CD4-positive, alpha-beta T cell (primary cell): ENCODE measurements at regions not wholly inside any gene's neighbourhood (a gene's known extent, or its start where the extent isn't known, plus 50 kb on each side); places are given as distances from the start of the nearest gene placed in this dataset.

Experiments
- ATAC-seq: fragments of 200-7000 bp; cut with Tn5 transposase; one replicate; pipeline ENCODE4 v1.10.0; 2022; ENCODE audit warnings: mild to moderate bottlenecking; ENCODE audit not compliant: poor library complexity
- CTCF ChIA-PET: fragments of 350-600 bp; sonication (Branson Sonifier 250); formaldehyde crosslinking; loops from one replicate; lab custom pipeline; 2021; ENCODE audit warnings: antibody characterized with exemption, inconsistent platforms; lab: Charles Lee
- POLR2A ChIA-PET: fragments of 350-600 bp; sonication (Branson Sonifier 250); formaldehyde crosslinking; loops from one replicate; lab custom pipeline; 2021; ENCODE audit warnings: antibody characterized with exemption, inconsistent platforms; lab: Charles Lee
- DNase-seq, 14 experiments: peaks; one replicate each; pipeline ENCODE4 v3.0.0-alpha.2; 2013 to 2020; ENCODE audit warnings: mixed read lengths in 2 of 14
- H3K27ac ChIP-seq, 2 donors: one replicate each; pipeline versions ENCODE4 v1.5.1 to v1.7.0; 2013; ENCODE audit warnings: low read length in 2 of 2, low read depth in 1 of 2, mild to moderate bottlenecking in 1 of 2
- H3K27me3 ChIP-seq, 2 experiments: 1 replicate in 1 of 2; 2 replicates in 1 of 2; pipeline versions ENCODE4 v1.6.1 to v1.7.0; 2013; ENCODE audit warnings: low read length in 2 of 2, control low read depth in 1 of 2, mild to moderate bottlenecking in 1 of 2, moderate library complexity in 1 of 2; ENCODE audit not compliant: insufficient read depth in 2 of 2, control insufficient read depth in 1 of 2
- H3K36me3 ChIP-seq: one replicate; pipeline ENCODE4 v1.6.1; 2013; ENCODE audit warnings: low read length, control low read depth; ENCODE audit not compliant: insufficient read depth
- H3K4me1 ChIP-seq: one replicate; pipeline ENCODE4 v1.6.1; 2013; ENCODE audit warnings: low read length, control low read depth; ENCODE audit not compliant: insufficient read depth
- H3K4me3 ChIP-seq: one replicate; pipeline ENCODE4 v1.5.1; 2013; ENCODE audit warnings: mild to moderate bottlenecking, low read length, moderate library complexity
- H3K9me3 ChIP-seq, 2 experiments: 1 replicate in 1 of 2; 2 replicates in 1 of 2; pipeline versions ENCODE4 v1.6.1 to v1.7.0; 2013; ENCODE audit warnings: low read length in 2 of 2, mild to moderate bottlenecking in 2 of 2, control low read depth in 1 of 2, moderate library complexity in 1 of 2; ENCODE audit not compliant: control insufficient read depth in 1 of 2, insufficient read depth in 1 of 2
- H3K27ac Mint-ChIP-seq: one replicate; pipeline ENCODE4 v1.8.0; 2020; ENCODE audit warnings: mixed read lengths
- H3K27me3 Mint-ChIP-seq: one replicate; pipeline ENCODE4 v1.8.0; 2021; ENCODE audit warnings: mixed read lengths
- H3K36me3 Mint-ChIP-seq: one replicate; pipeline ENCODE4 v1.8.0; 2021; ENCODE audit warnings: low read depth, mixed read lengths
- H3K4me1 Mint-ChIP-seq: one replicate; pipeline ENCODE4 v1.8.0; 2021; ENCODE audit warnings: low read depth, mixed read lengths
- H3K4me3 Mint-ChIP-seq: one replicate; pipeline ENCODE4 v1.8.0; 2020; ENCODE audit warnings: mild to moderate bottlenecking, mixed read lengths
- H3K9me3 Mint-ChIP-seq: one replicate; pipeline ENCODE4 v1.8.0; 2020; ENCODE audit warnings: mixed read lengths
- intact Hi-C, 2 experiments: fragments of 100-400 bp; cut with DNase I in 1 of 2; cut with micrococcal nuclease in 1 of 2; formaldehyde crosslinking; loops; one replicate each; pipeline versions ENCODE4 v1.15.1 to v1.9.0; 2023 to 2025; cut with DNase I, micrococcal nuclease
- TF ChIP-seq, protein P1 (sequence below): fragments of 200-600 bp; IDR thresholded peaks from one replicate; pipeline ENCODE4 v1.8.0; 2022; ENCODE audit warnings: antibody characterized with exemption, mild to moderate bottlenecking

- no peak for DNase-seq
- CTCF ChIA-PET: no interaction called here
- POLR2A ChIA-PET: no interaction called here
- Mint-ChIP-seq H3K9me3 (peaks cover 2% of the 10 kb centered on the region), H3K36me3 (no peaks in the 10 kb centered on the region), H3K4me3 (no peak overlapping the region), H3K27me3 (peaks cover 10% of the 10 kb centered on the region), H3K27ac (no peak overlapping the region), H3K4me1 (no peaks in the 10 kb centered on the region)
- Histone ChIP-seq H3K27me3 (peaks cover 0 to 5% of the 10 kb centered on the region in 2 experiments), H3K4me1 (no peaks in the 10 kb centered on the region), H3K4me3 (no peak overlapping the region), H3K36me3 (no peaks in the 10 kb centered on the region), H3K9me3 (peaks cover 0 to 7% of the 10 kb centered on the region in 2 experiments), H3K27ac (no peak overlapping the region)
- TF ChIP-seq, protein P1, sequence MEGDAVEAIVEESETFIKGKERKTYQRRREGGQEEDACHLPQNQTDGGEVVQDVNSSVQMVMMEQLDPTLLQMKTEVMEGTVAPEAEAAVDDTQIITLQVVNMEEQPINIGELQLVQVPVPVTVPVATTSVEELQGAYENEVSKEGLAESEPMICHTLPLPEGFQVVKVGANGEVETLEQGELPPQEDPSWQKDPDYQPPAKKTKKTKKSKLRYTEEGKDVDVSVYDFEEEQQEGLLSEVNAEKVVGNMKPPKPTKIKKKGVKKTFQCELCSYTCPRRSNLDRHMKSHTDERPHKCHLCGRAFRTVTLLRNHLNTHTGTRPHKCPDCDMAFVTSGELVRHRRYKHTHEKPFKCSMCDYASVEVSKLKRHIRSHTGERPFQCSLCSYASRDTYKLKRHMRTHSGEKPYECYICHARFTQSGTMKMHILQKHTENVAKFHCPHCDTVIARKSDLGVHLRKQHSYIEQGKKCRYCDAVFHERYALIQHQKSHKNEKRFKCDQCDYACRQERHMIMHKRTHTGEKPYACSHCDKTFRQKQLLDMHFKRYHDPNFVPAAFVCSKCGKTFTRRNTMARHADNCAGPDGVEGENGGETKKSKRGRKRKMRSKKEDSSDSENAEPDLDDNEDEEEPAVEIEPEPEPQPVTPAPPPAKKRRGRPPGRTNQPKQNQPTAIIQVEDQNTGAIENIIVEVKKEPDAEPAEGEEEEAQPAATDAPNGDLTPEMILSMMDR: no peak
- no peak for ATAC-seq
- intact Hi-C loops: loop anchor here (10.0 kb wide), 1 partner anchor 441 kb away; no protein-coding TSS in a partner anchor
Measured at GRCh38 chr12:100675432-100675831, 101.9 kb downstream of the GAS2L3 start.

- H3K4me3 ChIP-seq: no peak overlapping the region
- peaks cover 7% of the 10 kb centered on the region for H3K9me3 Mint-ChIP-seq
- TF ChIP-seq, protein P1: no peak
- no peaks in the 10 kb centered on the region for H3K36me3 Mint-ChIP-seq
- no peak overlapping the region for H3K27ac ChIP-seq
- DNase-seq: no peak
- no peaks in the 10 kb centered on the region for H3K4me1 ChIP-seq
- no peaks in the 10 kb centered on the region for H3K4me1 Mint-ChIP-seq
- ChIA-PET POLR2A (no interaction called here), CTCF (no interaction called here)
- ATAC-seq: no peak
- no peak overlapping the region for H3K27ac Mint-ChIP-seq
- peaks cover 5% of the 10 kb centered on the region for H3K27me3 Mint-ChIP-seq
- intact Hi-C loops: no loop called here
- H3K27me3 ChIP-seq: no peaks in the 10 kb centered on the region
- H3K4me3 Mint-ChIP-seq: no peak overlapping the region
- H3K9me3 ChIP-seq: peaks cover 11 to 12% of the 10 kb centered on the region in 2 experiments
- no peaks in the 10 kb centered on the region for H3K36me3 ChIP-seq
Measured at GRCh38 chr12:100681074-100681473, 107.6 kb downstream of the GAS2L3 start.

GRCh38 chr12:100682178-100682577 is 108.7 kb downstream of the GAS2L3 start:
- Histone ChIP-seq H3K27me3 (no peaks in the 10 kb centered on the region), H3K9me3 (peaks cover 11 to 12% of the 10 kb centered on the region in 2 experiments), H3K4me3 (no peak overlapping the region), H3K36me3 (no peaks in the 10 kb centered on the region), H3K27ac (no peak overlapping the region), H3K4me1 (no peaks in the 10 kb centered on the region)
- DNase-seq: no peak
- Mint-ChIP-seq H3K27ac (no peak overlapping the region), H3K27me3 (no peaks in the 10 kb centered on the region), H3K9me3 (peaks cover 9% of the 10 kb centered on the region), H3K36me3 (no peaks in the 10 kb centered on the region), H3K4me3 (no peak overlapping the region), H3K4me1 (no peaks in the 10 kb centered on the region)
- TF ChIP-seq, protein P1: no peak
- intact Hi-C loops: no loop called here
- ATAC-seq: no peak
- ChIA-PET POLR2A (no interaction called here), CTCF (no interaction called here)
